Gastrocnemius medialis (tissue), 4 donors: ENCODE measurements at regions not wholly inside any gene's neighbourhood (a gene's known extent, or its start where the extent isn't known, plus 50 kb on each side); places are given as distances from the start of the nearest gene placed in this dataset.

Experiments
- CTCF ChIP-seq, 5 experiments: fragments of 450-650 bp in 3 of 5; fragments of 200-600 bp in 2 of 5; sonication (generic) in 2 of 5; IDR thresholded peaks in 4 of 5; conservative IDR thresholded peaks in 1 of 5; 1 replicate in 4 of 5; 2 replicates in 1 of 5; pipeline ENCODE4 v1.5.1; 2016 to 2019; ENCODE audit warnings: antibody characterized with exemption in 5 of 5, mild to moderate bottlenecking in 3 of 5, moderate library complexity in 3 of 5
- POLR2A ChIP-seq, 2 donors: fragments of 450-650 bp; IDR thresholded peaks; one replicate each; pipeline ENCODE4 v1.6.1; 2017; ENCODE audit warnings: antibody characterized with exemption in 2 of 2, mild to moderate bottlenecking in 2 of 2, moderate library complexity in 2 of 2

GRCh38 chr13:31056644-31057271, 104.9 kb downstream of the HSPH1 start:
- no peak for TF ChIP-seq POLR2A (IDR thresholded peaks at IDR 0.05)
- TF ChIP-seq CTCF (IDR thresholded peaks at IDR 0.05 in 4 of 5, conservative IDR thresholded peaks at IDR 0.05 in 1 of 5) = no peak
